ENCODE measurements at regions not wholly inside any gene's neighbourhood (a gene's known extent, or its start where the extent isn't known, plus 50 kb on each side); places are given as distances from the start of the nearest gene placed in this dataset.

DNA sequence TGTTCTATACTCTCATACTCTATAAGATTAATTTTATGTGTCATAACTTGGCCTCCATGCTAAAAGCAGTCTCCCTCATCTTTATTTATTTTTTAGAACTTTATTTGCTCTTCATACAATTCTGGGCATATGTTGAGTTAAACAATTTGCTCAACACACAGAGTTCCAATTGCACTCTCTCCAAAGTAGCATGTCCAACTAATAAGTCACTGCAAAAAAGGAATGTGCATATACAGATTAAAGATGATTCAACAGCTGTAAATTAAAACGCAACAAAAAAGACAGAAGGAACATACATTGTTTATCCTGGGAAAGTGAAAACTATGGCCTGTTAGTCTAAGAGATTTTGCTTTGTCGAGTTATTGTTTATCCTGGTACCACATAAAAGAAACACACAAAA lies 277.7 kb upstream of the ACVR2A start:
- H3K23me2 ChIP-seq (ENCODE audit: insufficient read length, low read depth, low read length, poor library complexity, severe bottlenecking) = no peaks in the 10 kb centered on the region
- Mint-ChIP-seq H3K27ac (no peak overlapping the region), H3K36me3 (ENCODE audit: insufficient read depth in 1 of 3, low read depth in 3 of 3) (peaks cover 4 to 8% (median 6%) of the 10 kb centered on the region in 3 experiments; a peak in 5 of 7 replicates), H3K4me1 (no peaks in the 10 kb centered on the region), H3K9me3 (peaks cover 5 to 12% of the 10 kb centered on the region in 2 experiments), H3K4me3 (no peak overlapping the region), H3K27me3 (ENCODE audit: low read depth) (no peaks in the 10 kb centered on the region; the same call in 1 of the 2 replicates)
- no peak overlapping the region for H2AFZ ChIP-seq (ENCODE audit: low read length)
- DNase-seq = no peak
- H3K4me2 ChIP-seq (ENCODE audit: insufficient read depth, insufficient read length, low read length) = no peak overlapping the region
- H3K27me3 ChIP-seq (ENCODE audit: insufficient read depth, low read length) = no peaks in the 10 kb centered on the region
- no peak overlapping the region for H3K27ac ChIP-seq (ENCODE audit: insufficient read length, low read depth, low read length)
- H3K9ac ChIP-seq (ENCODE audit: extremely low read depth, insufficient read length, low read length) = no peak overlapping the region
- H2BK120ac ChIP-seq (ENCODE audit: low read depth, low read length, poor library complexity, severe bottlenecking) = no peak overlapping the region
- H4K5ac ChIP-seq (ENCODE audit: insufficient read length, low read depth, low read length) = no peak overlapping the region
- no peak overlapping the region for H2BK12ac ChIP-seq (ENCODE audit: insufficient read length, low read depth, low read length)
- no peak overlapping the region for H3K14ac ChIP-seq (ENCODE audit: insufficient read depth, low read length)
- no CpG with 5 or more reads among the region's 2 CpGs for WGBS (ENCODE audit: extremely low coverage, insufficient read length, low lambda C conversion rate)
- no peak overlapping the region for H2AK5ac ChIP-seq (ENCODE audit: insufficient read length, low read length)
- H2BK5ac ChIP-seq (ENCODE audit: insufficient read length, low read length) = no peak overlapping the region
- no peak overlapping the region for H3K4ac ChIP-seq (ENCODE audit: low read depth, low read length)
- no peak overlapping the region for H3K23ac ChIP-seq (ENCODE audit: insufficient read length, low read depth, low read length)
- TF ChIP-seq, protein P1, sequence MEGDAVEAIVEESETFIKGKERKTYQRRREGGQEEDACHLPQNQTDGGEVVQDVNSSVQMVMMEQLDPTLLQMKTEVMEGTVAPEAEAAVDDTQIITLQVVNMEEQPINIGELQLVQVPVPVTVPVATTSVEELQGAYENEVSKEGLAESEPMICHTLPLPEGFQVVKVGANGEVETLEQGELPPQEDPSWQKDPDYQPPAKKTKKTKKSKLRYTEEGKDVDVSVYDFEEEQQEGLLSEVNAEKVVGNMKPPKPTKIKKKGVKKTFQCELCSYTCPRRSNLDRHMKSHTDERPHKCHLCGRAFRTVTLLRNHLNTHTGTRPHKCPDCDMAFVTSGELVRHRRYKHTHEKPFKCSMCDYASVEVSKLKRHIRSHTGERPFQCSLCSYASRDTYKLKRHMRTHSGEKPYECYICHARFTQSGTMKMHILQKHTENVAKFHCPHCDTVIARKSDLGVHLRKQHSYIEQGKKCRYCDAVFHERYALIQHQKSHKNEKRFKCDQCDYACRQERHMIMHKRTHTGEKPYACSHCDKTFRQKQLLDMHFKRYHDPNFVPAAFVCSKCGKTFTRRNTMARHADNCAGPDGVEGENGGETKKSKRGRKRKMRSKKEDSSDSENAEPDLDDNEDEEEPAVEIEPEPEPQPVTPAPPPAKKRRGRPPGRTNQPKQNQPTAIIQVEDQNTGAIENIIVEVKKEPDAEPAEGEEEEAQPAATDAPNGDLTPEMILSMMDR (conservative IDR thresholded peaks at IDR 0.05) = no peak
- H3K79me1 ChIP-seq (ENCODE audit: insufficient read depth, low read depth, low read length, poor library complexity, severe bottlenecking) = no peaks in the 10 kb centered on the region
- H4K91ac ChIP-seq (ENCODE audit: insufficient read length, low read depth, low read length) = no peak overlapping the region
- no peaks in the 10 kb centered on the region for H4K20me1 ChIP-seq (ENCODE audit: control insufficient read depth, insufficient read depth, insufficient read length)
- H3K56ac ChIP-seq (ENCODE audit: insufficient read length, low read depth, low read length) = no peak overlapping the region
- H4K8ac ChIP-seq (replicated peaks; ENCODE audit: insufficient read length, low read depth, low read length) = no peak overlapping the region
- no peaks in the 10 kb centered on the region for H3K4me1 ChIP-seq (ENCODE audit: insufficient read depth, low read length)
- H2BK15ac ChIP-seq (ENCODE audit: low read depth, low read length) = no peak overlapping the region
- no peak overlapping the region for H3K18ac ChIP-seq (ENCODE audit: insufficient read length, low read depth, low read length)
- no peak overlapping the region for H3T11ph ChIP-seq (ENCODE audit: low read length)
- H3K79me2 ChIP-seq (ENCODE audit: insufficient read depth, low read length) = no peaks in the 10 kb centered on the region
- H3K9me3 ChIP-seq (ENCODE audit: control insufficient read depth, low read depth, low read length) = no peaks in the 10 kb centered on the region
- no peak overlapping the region for H2BK20ac ChIP-seq (ENCODE audit: low read depth, low read length, poor library complexity, severe bottlenecking)
